ENCODE measurements at regions not wholly inside any gene's neighbourhood (a gene's known extent, or its start where the extent isn't known, plus 50 kb on each side); places are given as distances from the start of the nearest gene placed in this dataset.

DNA sequence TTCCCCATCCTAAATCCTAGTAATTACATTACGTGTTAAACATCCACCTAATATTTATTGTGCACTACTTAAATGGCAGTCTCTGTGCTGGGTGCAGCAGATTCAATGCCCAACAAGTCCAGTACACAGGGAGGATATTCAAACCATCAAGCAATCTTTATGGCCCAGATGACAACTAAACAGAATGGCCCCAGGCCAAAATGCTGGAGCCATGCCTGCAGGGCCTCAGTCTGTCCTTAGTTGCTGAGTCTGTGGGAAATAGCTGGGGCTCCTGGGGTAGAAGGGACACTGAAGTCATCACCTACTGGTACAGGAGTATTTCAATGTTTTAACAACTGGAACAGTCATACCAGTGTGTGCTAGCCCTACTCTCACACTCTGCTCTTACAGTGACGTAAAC lies 153.5 kb downstream of the ZNF608 start:
- no peak overlapping the region for H2AFZ ChIP-seq
- no peaks in the 10 kb centered on the region for H3K9me3 ChIP-seq (ENCODE audit: low read depth)
- H3K4me1 ChIP-seq (ENCODE audit: insufficient read depth) = peaks cover 9% of the 10 kb centered on the region
- no peaks in the 10 kb centered on the region for H3K79me2 ChIP-seq (ENCODE audit: insufficient read depth)
- no peak overlapping the region for H3K4me2 ChIP-seq (ENCODE audit: unreplicated experiment)
- H4K20me1 ChIP-seq (ENCODE audit: insufficient read depth) = no peaks in the 10 kb centered on the region
- no peak overlapping the region for H3K9ac ChIP-seq
- DNase-seq = no peak
- no peaks in the 10 kb centered on the region for H3K27me3 ChIP-seq (replicated peaks; ENCODE audit: insufficient read depth)
- TF ChIP-seq EZH2 (IDR thresholded peaks at IDR 0.05; ENCODE audit: insufficient read depth, poor library complexity, severe bottlenecking) = no peak
- TF ChIP-seq EZH2phosphoT487 (IDR thresholded peaks at IDR 0.05; ENCODE audit: insufficient read depth, low read depth) = no peak
- no peaks in the 10 kb centered on the region for H3K36me3 ChIP-seq (ENCODE audit: low read depth)
- in situ Hi-C loops (cut with MboI) = no loop called here
- no peak overlapping the region for H3K27ac ChIP-seq
- WGBS, 2 experiments (ENCODE audit: low coverage in 1 of 2, low lambda C conversion rate in 2 of 2, missing lambda C conversion rate in 2 of 2) = 98 to 100% methylated on average over 2 of the region's 2 CpGs
- H3K9me2 ChIP-seq (ENCODE audit: insufficient read depth) = no peaks in the 10 kb centered on the region
- H3F3A ChIP-seq (ENCODE audit: insufficient read depth) = peaks cover 9% of the 10 kb centered on the region
- H3K4me3 ChIP-seq = no peak overlapping the region

DNA sequence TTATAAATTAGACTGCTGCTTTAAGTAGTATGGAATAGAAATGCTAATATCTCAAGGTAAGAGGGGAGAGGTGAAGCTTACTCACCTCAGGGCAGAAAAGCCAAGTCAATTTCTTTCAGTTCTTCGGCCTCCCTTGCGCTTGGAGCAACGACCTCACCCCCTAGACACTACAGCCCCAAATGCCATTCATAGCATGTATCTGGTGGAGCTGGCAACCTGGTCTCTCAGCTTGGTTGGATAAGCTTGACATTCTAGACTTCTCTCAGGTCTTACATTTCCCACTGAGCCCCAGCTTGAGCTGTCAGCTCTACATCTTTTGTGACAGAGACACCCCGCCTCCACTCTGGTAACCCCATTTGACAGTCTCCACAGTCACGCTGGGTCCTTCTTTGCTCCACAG lies 154.9 kb downstream of the ZNF608 start:
- H3K79me2 ChIP-seq (ENCODE audit: insufficient read depth) = no peaks in the 10 kb centered on the region
- 97 to 98% methylated on average over 5 of the region's 5 CpGs for WGBS, 2 experiments (ENCODE audit: low coverage in 1 of 2, low lambda C conversion rate in 2 of 2, missing lambda C conversion rate in 2 of 2)
- H2AFZ ChIP-seq = no peak overlapping the region

DNA sequence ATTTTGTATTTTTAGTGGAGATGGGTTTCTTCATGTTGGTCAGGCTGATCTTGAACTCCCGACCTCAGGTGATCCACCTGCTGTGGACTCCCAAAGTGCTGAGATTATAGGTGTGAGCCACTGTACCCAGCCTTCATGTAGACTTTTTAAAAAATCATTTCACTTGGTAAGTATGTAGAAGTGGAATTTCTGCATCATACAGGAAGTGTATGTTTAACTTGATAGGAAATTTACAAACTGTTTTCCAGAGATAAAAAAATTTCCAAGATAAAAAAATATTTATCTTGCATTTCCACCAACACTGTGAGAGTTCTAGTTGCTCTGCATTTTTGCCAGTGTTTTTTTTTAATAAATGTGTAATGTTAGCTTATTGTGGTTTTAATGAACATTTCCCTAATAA lies 155.8 kb downstream of the ZNF608 start:
- H3K4me3 ChIP-seq = no peak overlapping the region
- H3K36me3 ChIP-seq (ENCODE audit: low read depth) = no peaks in the 10 kb centered on the region
- no peaks in the 10 kb centered on the region for H3K4me1 ChIP-seq (ENCODE audit: insufficient read depth)
- H3F3A ChIP-seq (ENCODE audit: insufficient read depth) = no peaks in the 10 kb centered on the region
- no peaks in the 10 kb centered on the region for H3K79me2 ChIP-seq (ENCODE audit: insufficient read depth)
- no peak for TF ChIP-seq EZH2phosphoT487 (IDR thresholded peaks at IDR 0.05; ENCODE audit: insufficient read depth, low read depth)
- no peak for TF ChIP-seq EZH2 (IDR thresholded peaks at IDR 0.05; ENCODE audit: insufficient read depth, poor library complexity, severe bottlenecking)
- WGBS, 2 experiments (ENCODE audit: low coverage in 1 of 2, low lambda C conversion rate in 2 of 2, missing lambda C conversion rate in 2 of 2) = 75 to 87% methylated on average over 1 of the region's 1 CpG
- H3K9ac ChIP-seq = no peak overlapping the region
- no peak overlapping the region for H3K4me2 ChIP-seq (ENCODE audit: unreplicated experiment)
- no peaks in the 10 kb centered on the region for H4K20me1 ChIP-seq (ENCODE audit: insufficient read depth)
- in situ Hi-C loops (cut with MboI) = no loop called here
- no peaks in the 10 kb centered on the region for H3K27me3 ChIP-seq (replicated peaks; ENCODE audit: insufficient read depth)
- H3K9me3 ChIP-seq (ENCODE audit: low read depth) = no peaks in the 10 kb centered on the region
- no peak for DNase-seq
- H3K27ac ChIP-seq = no peak overlapping the region
- H2AFZ ChIP-seq = no peak overlapping the region
- H3K9me2 ChIP-seq (ENCODE audit: insufficient read depth) = no peaks in the 10 kb centered on the region

More for the DNA sequence above, 154.9 kb downstream of the ZNF608 start:
- no peak for DNase-seq
- Histone ChIP-seq H3K9me2 (ENCODE audit: insufficient read depth) (no peaks in the 10 kb centered on the region), H3K9ac (no peak overlapping the region), H3K4me2 (ENCODE audit: unreplicated experiment) (no peak overlapping the region), H3K4me1 (ENCODE audit: insufficient read depth) (peaks cover 1% of the 10 kb centered on the region), H3K4me3 (no peak overlapping the region), H4K20me1 (ENCODE audit: insufficient read depth) (no peaks in the 10 kb centered on the region), H3K9me3 (ENCODE audit: low read depth) (no peaks in the 10 kb centered on the region), H3K27ac (no peak overlapping the region), H3K27me3 (replicated peaks; ENCODE audit: insufficient read depth) (no peaks in the 10 kb centered on the region), H3F3A (ENCODE audit: insufficient read depth) (peaks cover 2% of the 10 kb centered on the region; the same call in 1 of the 2 replicates), H3K36me3 (ENCODE audit: low read depth) (no peaks in the 10 kb centered on the region)
- TF ChIP-seq EZH2 (IDR thresholded peaks at IDR 0.05; ENCODE audit: insufficient read depth, poor library complexity, severe bottlenecking) (no peak), EZH2phosphoT487 (IDR thresholded peaks at IDR 0.05; ENCODE audit: insufficient read depth, low read depth) (no peak)
- in situ Hi-C loops (cut with MboI) = no loop called here

DNA sequence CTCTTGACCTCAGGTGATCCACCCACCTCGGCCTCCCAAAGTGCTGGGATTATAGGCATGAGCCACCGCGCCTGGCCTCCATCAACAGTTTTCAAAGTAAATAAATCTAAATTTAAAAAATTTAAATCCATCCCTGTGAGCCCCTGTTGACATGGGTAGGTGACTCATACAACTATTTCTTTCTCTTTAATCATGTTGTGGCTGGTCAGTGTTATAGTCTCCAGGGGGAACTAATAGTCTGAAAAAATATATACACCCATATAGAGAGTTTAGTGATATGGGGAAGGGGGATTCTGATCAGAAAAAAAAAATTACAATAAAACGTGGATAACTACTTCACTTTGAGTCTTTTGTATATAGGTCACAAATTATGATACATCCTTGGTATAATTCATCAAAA lies 159.2 kb downstream of the ZNF608 start:
- no peak overlapping the region for H3K4me3 ChIP-seq
- in situ Hi-C loops (cut with MboI) = no loop called here
- no peak overlapping the region for H2AFZ ChIP-seq
- no peaks in the 10 kb centered on the region for H3K9me2 ChIP-seq (ENCODE audit: insufficient read depth)
- no peaks in the 10 kb centered on the region for H3K9me3 ChIP-seq (ENCODE audit: low read depth)
- H3K79me2 ChIP-seq (ENCODE audit: insufficient read depth) = no peaks in the 10 kb centered on the region
- no peak overlapping the region for H3K27ac ChIP-seq
- H4K20me1 ChIP-seq (ENCODE audit: insufficient read depth) = no peaks in the 10 kb centered on the region
- 88 to 91% methylated on average over 4 of the region's 4 CpGs for WGBS, 2 experiments (ENCODE audit: low coverage in 1 of 2, low lambda C conversion rate in 2 of 2, missing lambda C conversion rate in 2 of 2)
- H3K4me2 ChIP-seq (ENCODE audit: unreplicated experiment) = no peak overlapping the region
- no peak for DNase-seq
- no peak for TF ChIP-seq EZH2 (IDR thresholded peaks at IDR 0.05; ENCODE audit: insufficient read depth, poor library complexity, severe bottlenecking)
- H3K36me3 ChIP-seq (ENCODE audit: low read depth) = no peaks in the 10 kb centered on the region
- no peaks in the 10 kb centered on the region for H3F3A ChIP-seq (ENCODE audit: insufficient read depth)
- H3K27me3 ChIP-seq (replicated peaks; ENCODE audit: insufficient read depth) = no peaks in the 10 kb centered on the region
- no peak overlapping the region for H3K9ac ChIP-seq
- no peaks in the 10 kb centered on the region for H3K4me1 ChIP-seq (ENCODE audit: insufficient read depth)
